K562 (cell line): ENCODE measurements at regions not wholly inside any gene's neighbourhood (a gene's known extent, or its start where the extent isn't known, plus 50 kb on each side); places are given as distances from the start of the nearest gene placed in this dataset.

Source experiments
- ATAC-seq: fragments of 200-7000 bp; cut with Tn5 transposase; 3 replicates; pipeline ENCODE4 v1.9.1; 2020; ENCODE audit warnings: moderate library complexity
- BruUV-seq: library from RNA; stranded (reverse); fragments of 400-500 nt; replicated peaks from 2 replicates; lab custom pipeline; 2021; lab: Mats Ljungman, UMichigan
- CTCF ChIA-PET: fragments of 300-600 bp; formaldehyde crosslinking; extraction: SDS; loops from one replicate; lab custom pipeline; 2021; ENCODE audit warnings: low intra/inter-chr PET ratio; lab: Yijun Ruan, JAX
- POLR2A ChIA-PET: fragments of 300-600, 350-650 bp; sonication (Branson Sonifier 250); formaldehyde crosslinking; extraction: SDS; loops from one replicate; lab custom pipeline; 2021; ENCODE audit warnings: antibody characterized with exemption, inconsistent platforms; lab: Yijun Ruan, JAX
- DNase-seq, 4 experiments: peaks; one replicate each; pipeline versions ENCODE4 v3.0.0 to v3.0.0-alpha.2; 2011 to 2018; ENCODE audit warnings: low spot score in 3 of 4, mixed read lengths in 3 of 4; ENCODE audit errors: extremely low read depth in 1 of 4
- FAIRE-seq: peaks from 2 replicates; lab custom pipeline; 2011; peaks lifted over from hg19 to GRCh38; lab: Jason Lieb, UNC
- H2AFZ ChIP-seq: 2 replicates; pipeline ENCODE4 v1.6.0; 2011; ENCODE audit warnings: low read depth, low read length, control low read depth, inconsistent platforms
- H3K27ac ChIP-seq: fragments of 200-600 bp; 3 replicates; pipeline ENCODE4 v1.8.0; 2011; ENCODE audit warnings: low read depth, mild to moderate bottlenecking, control low read depth, inconsistent platforms, low read length, moderate library complexity, mixed read lengths; ENCODE audit errors: extremely low read depth
- H3K27me3 ChIP-seq, 2 experiments: fragments of 300-600 bp in 1 of 2; 2 replicates in 1 of 2; 3 replicates in 1 of 2; pipeline versions ENCODE4 v1.6.0 to v1.8.0; 2011; ENCODE audit warnings: inconsistent platforms in 2 of 2, low read length in 2 of 2, mild to moderate bottlenecking in 1 of 2, mixed read lengths in 1 of 2, moderate library complexity in 1 of 2; ENCODE audit not compliant: control insufficient read depth in 2 of 2, insufficient read depth in 2 of 2
- H3K36me3 ChIP-seq: fragments of 300-600 bp; 3 replicates; pipeline ENCODE4 v1.8.0; 2011; ENCODE audit warnings: mild to moderate bottlenecking, low read length, inconsistent platforms; ENCODE audit not compliant: control insufficient read depth, insufficient read depth
- H3K4me1 ChIP-seq, 2 experiments: fragments of 200-600 bp in 1 of 2; replicated peaks in 1 of 2; 2 replicates in 1 of 2; 3 replicates in 1 of 2; pipeline versions ENCODE4 v1.5.1 to v1.8.0; 2011; ENCODE audit warnings: inconsistent platforms in 2 of 2, low read length in 2 of 2, mild to moderate bottlenecking in 1 of 2, mixed read lengths in 1 of 2, moderate library complexity in 1 of 2; ENCODE audit not compliant: control insufficient read depth in 2 of 2, insufficient read depth in 2 of 2
- H3K4me2 ChIP-seq: 2 replicates; pipeline ENCODE4 v1.6.1; 2011; ENCODE audit warnings: low read length, control low read depth, inconsistent platforms, mixed read lengths; ENCODE audit not compliant: insufficient read depth
- H3K4me3 ChIP-seq: fragments of 200-600 bp; sonication (generic), shearing (Covaris generic); 2 replicates; pipeline ENCODE4 v1.5.1; 2016; ENCODE audit warnings: control low read depth, inconsistent platforms
- H3K79me2 ChIP-seq: fragments of 200-600 bp; 3 replicates; pipeline ENCODE4 v1.8.0; 2011; ENCODE audit warnings: low read length, inconsistent platforms; ENCODE audit not compliant: control insufficient read depth, insufficient read depth
- H3K9ac ChIP-seq, 2 experiments: 2 replicates each; pipeline versions ENCODE4 v1.6.0 to v1.6.1; 2011; ENCODE audit warnings: low read depth in 2 of 2, low read length in 2 of 2, control low read depth in 1 of 2, inconsistent platforms in 1 of 2, mild to moderate bottlenecking in 1 of 2, mixed read lengths in 1 of 2; ENCODE audit not compliant: insufficient read depth in 1 of 2
- H3K9me1 ChIP-seq: one replicate; pipeline ENCODE4 v1.6.0; 2011; ENCODE audit warnings: inconsistent platforms, mild to moderate bottlenecking, low read length, moderate library complexity; ENCODE audit not compliant: control insufficient read depth, insufficient read depth
- H3K9me3 ChIP-seq: replicated peaks from 2 replicates; pipeline ENCODE4 v1.5.1; 2011; ENCODE audit warnings: low read depth, low read length, inconsistent platforms; ENCODE audit not compliant: control insufficient read depth, insufficient read depth
- H4K20me1 ChIP-seq: replicated peaks from 2 replicates; pipeline ENCODE4 v1.6.1; 2011; ENCODE audit warnings: low read length, inconsistent platforms, mixed read lengths; ENCODE audit not compliant: control insufficient read depth, insufficient read depth
- ASH1L ChIP-seq: fragments of 450-650 bp; IDR thresholded peaks from 2 replicates; pipeline ENCODE4 v1.6.1; 2018; ENCODE audit warnings: borderline replicate concordance, mild to moderate bottlenecking, low read depth; ENCODE audit not compliant: partially characterized antibody
- CC2D1A ChIP-seq: fragments of 450-650 bp; IDR thresholded peaks from 2 replicates; pipeline ENCODE4 v1.6.1; 2017; ENCODE audit warnings: mild to moderate bottlenecking
- CLOCK ChIP-seq: fragments of 250-450 bp; sonication (Bioruptor Pico); IDR thresholded peaks from 2 replicates; pipeline ENCODE4 v1.4.0; 2020; ENCODE audit warnings: mild to moderate bottlenecking, moderate library complexity, borderline replicate concordance
- CREB3 ChIP-seq: fragments of 450-650 bp; conservative IDR thresholded peaks from 2 replicates; pipeline ENCODE4 v1.6.1; 2016; ENCODE audit warnings: missing genetic modification characterization, low read depth, mild to moderate bottlenecking, missing compliant biosample characterization, moderate library complexity
- DNMT1 ChIP-seq: fragments of 450-650 bp; IDR thresholded peaks from 2 replicates; pipeline ENCODE4 v1.6.1; 2016; ENCODE audit warnings: antibody characterized with exemption, mild to moderate bottlenecking
- HOMEZ ChIP-seq: fragments of 250-450 bp; sonication (Bioruptor Pico); IDR thresholded peaks from 2 replicates; pipeline ENCODE4 v1.4.0; 2020; ENCODE audit warnings: mild to moderate bottlenecking, moderate library complexity
- RBM34 ChIP-seq: fragments of 200-400 bp; formaldehyde crosslinking; IDR thresholded peaks from 2 replicates; pipeline ENCODE4 v1.6.1; 2018; ENCODE audit warnings: low read length, borderline replicate concordance; ENCODE audit not compliant: insufficient read depth
- SRSF3 ChIP-seq: fragments of 200-400 bp; formaldehyde crosslinking; IDR thresholded peaks from 2 replicates; pipeline ENCODE4 v1.6.1; 2016; ENCODE audit warnings: mild to moderate bottlenecking, low read length, moderate library complexity; ENCODE audit not compliant: insufficient read depth
- ZNF253 ChIP-seq: fragments of 250-450 bp; sonication (Bioruptor Pico); conservative IDR thresholded peaks from 2 replicates; pipeline ENCODE4 v1.6.1; 2021; ENCODE audit warnings: mild to moderate bottlenecking
- ZNF311 ChIP-seq: fragments of 250-450 bp; sonication (Bioruptor Pico); IDR thresholded peaks from 2 replicates; pipeline ENCODE4 v1.4.0; 2020; ENCODE audit warnings: mild to moderate bottlenecking, moderate library complexity
- WGBS: fragments of 100-300 bp; shearing (Covaris generic); methylation state at CpG from one replicate; pipeline ENCODE4 v1.1.6; 2016; ENCODE audit warnings: low coverage, mixed read lengths; ENCODE audit not compliant: insufficient coverage; ENCODE audit errors: missing lambda C conversion rate; 5-methylcytosine and 5-hydroxymethylcytosine counted together
- in situ Hi-C: fragments of 300-500 bp; cut with MboI; formaldehyde crosslinking; loops from 4 replicates; pipeline ENCODE4 v1.15.0; 2018; ENCODE audit warnings: inconsistent platforms, mixed read lengths
- intact Hi-C: fragments of 100-400 bp; cut with micrococcal nuclease; formaldehyde crosslinking; loops from 2 replicates; pipeline ENCODE4 v1.14.2; 2022

- CTCF ChIA-PET, result no interaction called here
- FAIRE-seq (no peak), DNase-seq (no peak), ATAC-seq (no peak)
- intact Hi-C loops, result no loop called here
- H3K4me1 ChIP-seq, result peaks cover 0 to 3% of the 10 kb centered on the region in 2 experiments; a peak in 1 of 5 replicates
- no peaks in the 10 kb centered on the region for H3K9me3 ChIP-seq
- H3K27ac ChIP-seq, result no peak overlapping the region
- no peaks in the 10 kb centered on the region for H3K9me1 ChIP-seq
- H3K27me3 ChIP-seq, result no peaks in the 10 kb centered on the region
- TF ChIP-seq ZNF253 (CRISPR knock-in tag), result no peak
- no peak for TF ChIP-seq HOMEZ (CRISPR knock-in tag)
- TF ChIP-seq ZNF311 (CRISPR knock-in tag), result no peak
- no peak for TF ChIP-seq CLOCK (CRISPR knock-in tag)
- no peak for TF ChIP-seq CC2D1A
- no peak for TF ChIP-seq SRSF3
- no peak for TF ChIP-seq ASH1L
- no peak for TF ChIP-seq RBM34
- TF ChIP-seq DNMT1, result no peak
- TF ChIP-seq CREB3, result no peak
- H3K4me3 ChIP-seq, result no peak overlapping the region
- H3K9ac ChIP-seq, result no peak overlapping the region
- no peak overlapping the region for H3K4me2 ChIP-seq
- no peak overlapping the region for H2AFZ ChIP-seq
- WGBS, result 48% methylated on average over 3 of the region's 3 CpGs
- H3K79me2 ChIP-seq, result no peaks in the 10 kb centered on the region
- BruUV-seq, result no TSS peak
- in situ Hi-C loops, result no loop called here
- POLR2A ChIA-PET, result no interaction called here
- no peaks in the 10 kb centered on the region for H3K36me3 ChIP-seq
- H4K20me1 ChIP-seq, result no peaks in the 10 kb centered on the region
Measured at GRCh38 chr21:35412231-35412630, 363.1 kb upstream of the RUNX1 start.
